Neural cell (in vitro differentiated cells): ENCODE measurements at regions not wholly inside any gene's neighbourhood (a gene's known extent, or its start where the extent isn't known, plus 50 kb on each side); places are given as distances from the start of the nearest gene placed in this dataset.

Source experiments
- H2AFZ ChIP-seq: fragments of 200-600, 300-800 bp; sonication (generic), shearing (Covaris generic); 2 replicates; pipeline ENCODE4 v1.6.0; 2014; ENCODE audit warnings: low read depth, mild to moderate bottlenecking, antibody characterized with exemption, low read length, moderate library complexity
- H3F3A ChIP-seq: fragments of 200-600 bp; shearing (Covaris generic); 2 replicates; pipeline ENCODE4 v1.6.1; 2016; ENCODE audit warnings: mild to moderate bottlenecking, moderate library complexity, mixed read lengths, antibody characterized with exemption, low read length; ENCODE audit not compliant: insufficient read depth, poor library complexity, severe bottlenecking
- H3K27ac ChIP-seq: fragments of 200-600, 300-800 bp; sonication (generic), shearing (Covaris generic); 2 replicates; pipeline ENCODE4 v1.5.1; 2014; ENCODE audit warnings: mild to moderate bottlenecking, low read length, moderate library complexity
- H3K27me3 ChIP-seq: fragments of 300-800, 200-600 bp; sonication (generic), shearing (Covaris generic); 2 replicates; pipeline ENCODE4 v1.6.0; 2014; ENCODE audit warnings: mild to moderate bottlenecking, low read depth, low read length, moderate library complexity; ENCODE audit not compliant: insufficient read depth
- H3K36me3 ChIP-seq: fragments of 300-800, 200-600 bp; sonication (generic), shearing (Covaris generic); 2 replicates; pipeline ENCODE4 v1.5.1; 2014; ENCODE audit warnings: mild to moderate bottlenecking, antibody characterized with exemption, low read length, moderate library complexity; ENCODE audit not compliant: insufficient read depth
- H3K4me2 ChIP-seq: fragments of 300-800, 200-600 bp; sonication (generic), shearing (Covaris generic); 2 replicates; pipeline ENCODE4 v1.6.0; 2014; ENCODE audit warnings: mild to moderate bottlenecking, low read length
- H3K4me3 ChIP-seq: fragments of 300-800, 200-600 bp; sonication (generic), shearing (Covaris generic); 2 replicates; pipeline ENCODE4 v1.5.1; 2014; ENCODE audit warnings: mild to moderate bottlenecking, low read length, moderate library complexity
- H3K79me2 ChIP-seq: fragments of 200-600 bp; shearing (Covaris generic); replicated peaks from 2 replicates; pipeline ENCODE4 v1.6.0; 2014; ENCODE audit warnings: mild to moderate bottlenecking, low read length, moderate library complexity; ENCODE audit not compliant: insufficient read depth
- H3K9ac ChIP-seq: fragments of 300-800, 200-600 bp; sonication (generic), shearing (Covaris generic); 2 replicates; pipeline ENCODE4 v1.6.1; 2016; ENCODE audit warnings: mild to moderate bottlenecking, low read length, mixed read lengths
- H3K9me2 ChIP-seq: fragments of 200-600 bp; shearing (Covaris generic); 2 replicates; pipeline ENCODE4 v1.6.1; 2016; ENCODE audit warnings: mild to moderate bottlenecking, low read length, mixed read lengths; ENCODE audit not compliant: insufficient read depth
- H3K9me3 ChIP-seq: fragments of 200-600, 300-800 bp; sonication (generic), shearing (Covaris generic); 2 replicates; pipeline ENCODE4 v1.6.1; 2016; ENCODE audit warnings: mild to moderate bottlenecking, mixed run types, low read length, moderate library complexity, mixed read lengths
- H4K20me1 ChIP-seq: fragments of 200-600 bp; shearing (Covaris generic); 2 replicates; pipeline ENCODE4 v1.6.1; 2016; ENCODE audit warnings: mild to moderate bottlenecking, mixed run types; ENCODE audit not compliant: insufficient read depth
- EP300 ChIP-seq: fragments of 450-650 bp; conservative IDR thresholded peaks from 2 replicates; pipeline ENCODE4 v1.6.1; 2014; ENCODE audit warnings: antibody characterized with exemption, mild to moderate bottlenecking, moderate library complexity; ENCODE audit not compliant: poor library complexity, severe bottlenecking
- EZH2 ChIP-seq: fragments of 200-600, 300-800 bp; shearing (Covaris generic), sonication (generic); IDR thresholded peaks from 2 replicates; pipeline ENCODE4 v1.6.1; 2014; ENCODE audit warnings: antibody characterized with exemption, low read length, borderline replicate concordance, mild to moderate bottlenecking; ENCODE audit not compliant: insufficient read depth, poor library complexity, severe bottlenecking
- MXI1 ChIP-seq: fragments of 450-650 bp; conservative IDR thresholded peaks from 2 replicates; pipeline ENCODE4 v1.6.1; 2014; ENCODE audit warnings: antibody characterized with exemption, mild to moderate bottlenecking; ENCODE audit not compliant: poor library complexity, severe bottlenecking
- POLR2AphosphoS5 ChIP-seq: IDR thresholded peaks from 2 replicates; pipeline ENCODE4 v1.6.1; 2012
- RAD21 ChIP-seq: fragments of 450-650 bp; conservative IDR thresholded peaks from 2 replicates; pipeline ENCODE4 v1.6.1; 2014; ENCODE audit warnings: antibody characterized with exemption, mild to moderate bottlenecking, moderate library complexity
- SMC3 ChIP-seq: fragments of 450-650 bp; conservative IDR thresholded peaks from 2 replicates; pipeline ENCODE4 v1.6.1; 2014; ENCODE audit warnings: antibody characterized with exemption, mild to moderate bottlenecking, moderate library complexity; ENCODE audit not compliant: poor library complexity
- TAF1 ChIP-seq: IDR thresholded peaks from 2 replicates; pipeline ENCODE4 v1.6.1; 2012; ENCODE audit warnings: low read depth
- TF ChIP-seq, protein P1 (sequence below): IDR thresholded peaks from 2 replicates; pipeline ENCODE4 v1.6.1; 2012; ENCODE audit warnings: borderline replicate concordance
- TF ChIP-seq, protein P2 (sequence below): fragments of 450-650 bp; IDR thresholded peaks from 2 replicates; pipeline ENCODE4 v1.5.1; 2014; ENCODE audit warnings: antibody characterized with exemption, mild to moderate bottlenecking, moderate library complexity; ENCODE audit not compliant: poor library complexity, severe bottlenecking

DNA sequence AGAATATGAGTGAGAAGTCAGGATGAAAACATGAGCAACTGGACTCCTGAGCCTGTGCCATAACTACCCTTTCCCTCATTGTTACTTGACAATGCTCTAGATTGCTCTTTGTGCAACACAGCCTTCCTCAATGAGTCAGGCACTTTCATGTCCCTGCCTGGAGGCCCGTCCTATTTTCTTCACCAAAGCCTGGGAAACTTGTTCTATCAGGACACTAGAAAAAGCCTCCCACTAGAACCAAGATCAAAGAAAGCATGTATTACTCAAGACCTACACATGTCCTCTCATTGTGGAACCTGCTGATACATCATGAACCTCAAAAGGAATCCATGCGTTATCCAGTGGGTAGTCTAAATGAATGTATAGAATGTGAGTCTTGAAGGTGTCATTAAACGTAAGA, 624.5 kb downstream of the TOX3 start:
- H3K27ac ChIP-seq: no peak overlapping the region
- no peak overlapping the region for H3K4me3 ChIP-seq
- no peak overlapping the region for H3K9ac ChIP-seq
- H4K20me1 ChIP-seq: peaks cover 3% of the 10 kb centered on the region
- H3F3A ChIP-seq: no peaks in the 10 kb centered on the region
- no peak for TF ChIP-seq POLR2AphosphoS5
- TF ChIP-seq RAD21: no peak
- no peak for TF ChIP-seq TAF1
- no peak for TF ChIP-seq EP300
- H3K27me3 ChIP-seq: no peaks in the 10 kb centered on the region
- H3K36me3 ChIP-seq: no peaks in the 10 kb centered on the region
- no peaks in the 10 kb centered on the region for H3K9me3 ChIP-seq
- H3K79me2 ChIP-seq: no peaks in the 10 kb centered on the region
- no peak overlapping the region for H3K4me2 ChIP-seq
- H3K9me2 ChIP-seq: no peaks in the 10 kb centered on the region
- no peak overlapping the region for H2AFZ ChIP-seq

DNA sequence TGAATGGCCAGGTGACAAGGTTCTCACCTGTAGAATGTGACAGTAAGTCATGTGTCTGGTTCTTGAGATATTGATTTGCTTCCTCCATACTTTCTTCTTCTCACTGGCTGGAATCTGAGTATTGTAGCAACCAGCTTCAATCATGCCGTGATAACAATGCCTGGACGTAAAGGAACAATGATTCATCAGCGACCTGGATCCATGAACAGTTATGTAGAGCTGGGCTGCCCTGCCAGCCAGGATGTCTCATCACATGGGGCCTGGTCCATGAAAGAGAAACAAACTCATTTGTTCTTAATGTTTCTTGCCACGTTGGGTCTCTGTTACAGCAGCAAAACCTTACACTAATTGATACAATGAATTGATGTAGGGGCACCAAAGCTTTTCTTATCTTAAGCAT, 627.2 kb downstream of the TOX3 start:
- no peak overlapping the region for H2AFZ ChIP-seq

More for the DNA sequence above, 627.2 kb downstream of the TOX3 start:
- Histone ChIP-seq H3K4me3 (no peak overlapping the region), H3K9me3 (no peaks in the 10 kb centered on the region), H3K27ac (no peak overlapping the region), H3K79me2 (no peaks in the 10 kb centered on the region), H3K9ac (no peak overlapping the region), H3K27me3 (no peaks in the 10 kb centered on the region), H3K4me2 (no peak overlapping the region), H3K36me3 (no peaks in the 10 kb centered on the region), H3K9me2 (no peaks in the 10 kb centered on the region), H3F3A (no peaks in the 10 kb centered on the region), H4K20me1 (peaks cover 3% of the 10 kb centered on the region)
- no peak for TF ChIP-seq TAF1
- TF ChIP-seq POLR2AphosphoS5: no peak
- TF ChIP-seq, protein P1, sequence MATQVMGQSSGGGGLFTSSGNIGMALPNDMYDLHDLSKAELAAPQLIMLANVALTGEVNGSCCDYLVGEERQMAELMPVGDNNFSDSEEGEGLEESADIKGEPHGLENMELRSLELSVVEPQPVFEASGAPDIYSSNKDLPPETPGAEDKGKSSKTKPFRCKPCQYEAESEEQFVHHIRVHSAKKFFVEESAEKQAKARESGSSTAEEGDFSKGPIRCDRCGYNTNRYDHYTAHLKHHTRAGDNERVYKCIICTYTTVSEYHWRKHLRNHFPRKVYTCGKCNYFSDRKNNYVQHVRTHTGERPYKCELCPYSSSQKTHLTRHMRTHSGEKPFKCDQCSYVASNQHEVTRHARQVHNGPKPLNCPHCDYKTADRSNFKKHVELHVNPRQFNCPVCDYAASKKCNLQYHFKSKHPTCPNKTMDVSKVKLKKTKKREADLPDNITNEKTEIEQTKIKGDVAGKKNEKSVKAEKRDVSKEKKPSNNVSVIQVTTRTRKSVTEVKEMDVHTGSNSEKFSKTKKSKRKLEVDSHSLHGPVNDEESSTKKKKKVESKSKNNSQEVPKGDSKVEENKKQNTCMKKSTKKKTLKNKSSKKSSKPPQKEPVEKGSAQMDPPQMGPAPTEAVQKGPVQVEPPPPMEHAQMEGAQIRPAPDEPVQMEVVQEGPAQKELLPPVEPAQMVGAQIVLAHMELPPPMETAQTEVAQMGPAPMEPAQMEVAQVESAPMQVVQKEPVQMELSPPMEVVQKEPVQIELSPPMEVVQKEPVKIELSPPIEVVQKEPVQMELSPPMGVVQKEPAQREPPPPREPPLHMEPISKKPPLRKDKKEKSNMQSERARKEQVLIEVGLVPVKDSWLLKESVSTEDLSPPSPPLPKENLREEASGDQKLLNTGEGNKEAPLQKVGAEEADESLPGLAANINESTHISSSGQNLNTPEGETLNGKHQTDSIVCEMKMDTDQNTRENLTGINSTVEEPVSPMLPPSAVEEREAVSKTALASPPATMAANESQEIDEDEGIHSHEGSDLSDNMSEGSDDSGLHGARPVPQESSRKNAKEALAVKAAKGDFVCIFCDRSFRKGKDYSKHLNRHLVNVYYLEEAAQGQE: no peak
- TF ChIP-seq SMC3: no peak
- no peak for TF ChIP-seq MXI1
- TF ChIP-seq EP300: no peak
- TF ChIP-seq RAD21: no peak
- TF ChIP-seq, protein P2, sequence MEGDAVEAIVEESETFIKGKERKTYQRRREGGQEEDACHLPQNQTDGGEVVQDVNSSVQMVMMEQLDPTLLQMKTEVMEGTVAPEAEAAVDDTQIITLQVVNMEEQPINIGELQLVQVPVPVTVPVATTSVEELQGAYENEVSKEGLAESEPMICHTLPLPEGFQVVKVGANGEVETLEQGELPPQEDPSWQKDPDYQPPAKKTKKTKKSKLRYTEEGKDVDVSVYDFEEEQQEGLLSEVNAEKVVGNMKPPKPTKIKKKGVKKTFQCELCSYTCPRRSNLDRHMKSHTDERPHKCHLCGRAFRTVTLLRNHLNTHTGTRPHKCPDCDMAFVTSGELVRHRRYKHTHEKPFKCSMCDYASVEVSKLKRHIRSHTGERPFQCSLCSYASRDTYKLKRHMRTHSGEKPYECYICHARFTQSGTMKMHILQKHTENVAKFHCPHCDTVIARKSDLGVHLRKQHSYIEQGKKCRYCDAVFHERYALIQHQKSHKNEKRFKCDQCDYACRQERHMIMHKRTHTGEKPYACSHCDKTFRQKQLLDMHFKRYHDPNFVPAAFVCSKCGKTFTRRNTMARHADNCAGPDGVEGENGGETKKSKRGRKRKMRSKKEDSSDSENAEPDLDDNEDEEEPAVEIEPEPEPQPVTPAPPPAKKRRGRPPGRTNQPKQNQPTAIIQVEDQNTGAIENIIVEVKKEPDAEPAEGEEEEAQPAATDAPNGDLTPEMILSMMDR: no peak
- no peak for TF ChIP-seq EZH2
